ENCODE measurements at regions not wholly inside any gene's neighbourhood (a gene's known extent, or its start where the extent isn't known, plus 50 kb on each side); places are given as distances from the start of the nearest gene placed in this dataset.

DNA sequence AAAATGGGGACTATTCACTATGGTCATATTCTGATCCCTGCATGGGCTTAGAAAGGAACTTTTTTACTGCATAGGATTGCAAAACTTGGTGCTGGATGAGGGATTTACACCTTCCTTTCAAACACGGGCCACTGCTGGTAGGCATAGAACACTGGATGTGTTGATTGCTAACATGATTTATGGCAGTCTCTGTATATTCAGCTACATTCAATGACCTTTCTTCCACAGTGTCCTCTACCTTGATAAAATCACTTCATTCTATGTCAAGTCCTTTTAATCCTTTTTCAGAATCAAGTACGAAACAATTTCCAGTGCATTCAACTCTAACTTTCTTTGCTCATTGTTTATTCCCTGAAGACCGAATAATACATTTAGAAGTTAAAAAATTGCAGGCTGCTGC lies 91.9 kb upstream of the ATG10 start:
- TF ChIP-seq, protein P1, sequence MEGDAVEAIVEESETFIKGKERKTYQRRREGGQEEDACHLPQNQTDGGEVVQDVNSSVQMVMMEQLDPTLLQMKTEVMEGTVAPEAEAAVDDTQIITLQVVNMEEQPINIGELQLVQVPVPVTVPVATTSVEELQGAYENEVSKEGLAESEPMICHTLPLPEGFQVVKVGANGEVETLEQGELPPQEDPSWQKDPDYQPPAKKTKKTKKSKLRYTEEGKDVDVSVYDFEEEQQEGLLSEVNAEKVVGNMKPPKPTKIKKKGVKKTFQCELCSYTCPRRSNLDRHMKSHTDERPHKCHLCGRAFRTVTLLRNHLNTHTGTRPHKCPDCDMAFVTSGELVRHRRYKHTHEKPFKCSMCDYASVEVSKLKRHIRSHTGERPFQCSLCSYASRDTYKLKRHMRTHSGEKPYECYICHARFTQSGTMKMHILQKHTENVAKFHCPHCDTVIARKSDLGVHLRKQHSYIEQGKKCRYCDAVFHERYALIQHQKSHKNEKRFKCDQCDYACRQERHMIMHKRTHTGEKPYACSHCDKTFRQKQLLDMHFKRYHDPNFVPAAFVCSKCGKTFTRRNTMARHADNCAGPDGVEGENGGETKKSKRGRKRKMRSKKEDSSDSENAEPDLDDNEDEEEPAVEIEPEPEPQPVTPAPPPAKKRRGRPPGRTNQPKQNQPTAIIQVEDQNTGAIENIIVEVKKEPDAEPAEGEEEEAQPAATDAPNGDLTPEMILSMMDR (conservative IDR thresholded peaks at IDR 0.05) = no peak
- TF ChIP-seq EZH2 (IDR thresholded peaks at IDR 0.05; ENCODE audit: low read depth) = no peak

Measured in PC-9 (cell line).